Activated CD4-positive, alpha-beta memory T cell treated with anti-CD3 and anti-CD28 coated beads, Interleukin-2, amount 10 ng/mL, durations not matched to agents 7 days and 5 days (primary cell): ENCODE measurements at regions not wholly inside any gene's neighbourhood (a gene's known extent, or its start where the extent isn't known, plus 50 kb on each side); places are given as distances from the start of the nearest gene placed in this dataset.

Experiments used
- CTCF ChIA-PET: fragments of 350-600 bp; sonication (Branson Sonifier 250); formaldehyde crosslinking; loops from one replicate; lab custom pipeline; 2021; ENCODE audit warnings: antibody characterized with exemption, inconsistent platforms; lab: Charles Lee
- POLR2A ChIA-PET: fragments of 350-600 bp; sonication (Branson Sonifier 250); formaldehyde crosslinking; loops from one replicate; lab custom pipeline; 2021; ENCODE audit warnings: antibody characterized with exemption; lab: Charles Lee
- DNase-seq: peaks from one replicate; pipeline ENCODE4 v3.0.0-alpha.2; 2020
- H3K27ac Mint-ChIP-seq: one replicate; pipeline ENCODE4 v1.8.0; 2021; ENCODE audit warnings: mild to moderate bottlenecking, mixed read lengths
- H3K27me3 Mint-ChIP-seq: one replicate; pipeline ENCODE4 v1.8.0; 2021; ENCODE audit warnings: mixed read lengths
- H3K36me3 Mint-ChIP-seq: one replicate; pipeline ENCODE4 v1.8.0; 2021; ENCODE audit warnings: low read depth, mixed read lengths
- H3K4me1 Mint-ChIP-seq: one replicate; pipeline ENCODE4 v1.8.0; 2021; ENCODE audit warnings: mixed read lengths
- H3K4me3 Mint-ChIP-seq: one replicate; pipeline ENCODE4 v1.8.0; 2021; ENCODE audit warnings: mild to moderate bottlenecking, mixed read lengths
- H3K9me3 Mint-ChIP-seq: one replicate; pipeline ENCODE4 v1.8.0; 2021; ENCODE audit warnings: mixed read lengths

DNA sequence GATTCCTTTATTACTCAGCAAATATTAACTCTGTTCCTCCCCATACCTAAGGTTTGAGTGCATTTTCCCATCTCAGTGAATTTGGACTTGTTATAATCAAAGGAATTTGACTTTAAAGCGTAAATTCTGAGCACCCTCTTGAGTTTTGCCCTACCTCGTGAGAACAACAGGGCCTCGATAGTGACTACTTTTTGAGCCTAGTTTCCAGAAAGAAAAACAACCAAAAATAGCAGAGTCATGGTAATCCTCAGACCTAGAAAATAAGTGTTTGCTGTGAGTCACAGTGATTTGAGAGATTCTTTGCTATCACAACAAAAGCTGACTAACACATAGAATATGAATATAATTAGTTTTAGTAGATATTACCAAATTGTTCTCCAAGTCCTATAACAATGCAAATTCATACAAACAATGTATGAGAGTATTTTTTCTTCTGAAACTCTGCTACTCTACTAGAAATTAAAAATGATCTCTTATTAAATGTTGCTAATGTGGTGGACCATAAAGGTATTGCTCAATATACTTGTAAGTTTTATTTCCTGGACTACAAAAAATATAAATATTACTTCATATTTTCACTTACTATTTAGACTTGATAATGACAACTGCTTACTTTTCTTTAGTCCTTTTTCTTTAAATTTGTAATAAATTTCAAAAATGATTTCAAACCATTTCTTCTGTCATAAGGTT, 759.7 kb downstream of the BRINP1 start:
- CTCF ChIA-PET = no interaction called here

DNA sequence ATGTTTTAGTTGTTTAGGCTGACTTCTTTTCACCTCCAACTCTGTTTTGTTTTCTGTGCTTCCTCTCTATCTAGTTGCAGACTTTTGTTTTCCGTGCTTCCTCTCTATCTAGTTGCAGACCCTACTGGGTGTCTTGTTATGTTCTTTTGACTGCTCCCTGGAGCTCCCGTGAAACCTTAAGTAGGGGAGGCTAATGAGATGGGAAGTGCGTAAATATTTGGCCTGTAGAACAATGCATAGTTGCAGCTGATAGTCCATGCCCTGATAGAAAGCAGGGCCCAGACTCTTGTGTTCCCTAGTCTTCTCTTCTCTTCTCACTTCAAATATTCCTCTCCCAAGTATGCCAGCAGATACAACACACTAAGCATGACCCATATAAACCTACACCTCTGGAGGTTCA, 757.0 kb downstream of the BRINP1 start:
- ChIA-PET POLR2A (no interaction called here), CTCF (no interaction called here)
- no peaks in the 10 kb centered on the region for H3K36me3 Mint-ChIP-seq

More for the DNA sequence above, 759.7 kb downstream of the BRINP1 start:
- DNase-seq = no peak
- Mint-ChIP-seq H3K27me3 (no peaks in the 10 kb centered on the region), H3K9me3 (peaks cover under 1% of the 10 kb centered on the region), H3K4me3 (no peak overlapping the region), H3K4me1 (no peaks in the 10 kb centered on the region), H3K36me3 (no peaks in the 10 kb centered on the region), H3K27ac (no peak overlapping the region)
- POLR2A ChIA-PET = no interaction called here

DNA sequence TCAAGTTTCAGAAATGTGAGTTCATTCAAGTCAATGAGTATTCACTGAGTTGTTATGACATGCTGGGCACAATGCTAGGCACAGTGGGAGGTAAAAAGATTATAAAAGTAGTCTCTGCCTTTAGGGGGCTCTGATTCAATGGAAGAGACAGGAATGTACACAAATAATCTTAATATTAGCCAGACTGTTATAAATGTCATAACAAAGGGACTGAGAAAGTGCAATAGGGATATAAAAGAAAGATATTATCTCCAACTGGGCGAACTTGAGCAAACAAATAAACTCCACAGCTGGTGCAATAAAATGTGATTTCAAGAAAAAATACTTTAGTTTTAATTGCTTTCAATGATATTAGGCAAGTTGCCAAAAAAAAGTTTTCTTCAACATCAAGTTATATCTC, 755.2 kb downstream of the BRINP1 start:
- no peak for DNase-seq
- H3K36me3 Mint-ChIP-seq = no peaks in the 10 kb centered on the region
- H3K9me3 Mint-ChIP-seq = peaks cover 3% of the 10 kb centered on the region
- ChIA-PET POLR2A (no interaction called here), CTCF (no interaction called here)
- no peak overlapping the region for H3K4me3 Mint-ChIP-seq
- H3K27me3 Mint-ChIP-seq = no peaks in the 10 kb centered on the region
- H3K4me1 Mint-ChIP-seq = no peaks in the 10 kb centered on the region
- H3K27ac Mint-ChIP-seq = no peak overlapping the region

More for the DNA sequence above, 757.0 kb downstream of the BRINP1 start:
- H3K4me3 Mint-ChIP-seq = no peak overlapping the region
- H3K27ac Mint-ChIP-seq = no peak overlapping the region
- H3K27me3 Mint-ChIP-seq = no peaks in the 10 kb centered on the region
- H3K4me1 Mint-ChIP-seq = no peaks in the 10 kb centered on the region
- DNase-seq = no peak
- peaks cover 3% of the 10 kb centered on the region for H3K9me3 Mint-ChIP-seq

DNA sequence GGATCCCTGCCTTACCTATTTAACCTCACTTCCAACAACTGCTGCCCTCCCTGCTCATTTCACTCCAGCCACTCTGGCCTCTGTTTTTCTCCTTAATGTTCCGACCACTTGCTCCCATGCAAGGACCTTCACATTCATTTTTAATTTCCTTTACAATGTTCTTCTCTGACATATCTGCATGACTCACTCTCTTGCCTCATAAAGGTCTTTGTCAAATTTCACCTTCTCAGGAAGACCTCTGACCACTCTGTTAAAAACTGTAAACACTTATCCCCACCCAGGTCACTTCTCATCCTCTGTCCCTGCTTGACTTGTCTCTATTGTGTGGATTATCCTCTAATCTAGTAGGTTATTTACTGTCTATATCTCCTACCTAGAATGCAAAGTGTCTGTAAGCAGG, 751.2 kb downstream of the BRINP1 start:
- Mint-ChIP-seq H3K27ac (no peak overlapping the region), H3K4me3 (no peak overlapping the region), H3K36me3 (no peaks in the 10 kb centered on the region), H3K9me3 (peaks cover 6% of the 10 kb centered on the region), H3K4me1 (no peaks in the 10 kb centered on the region), H3K27me3 (no peaks in the 10 kb centered on the region)
- ChIA-PET CTCF (no interaction called here), POLR2A (no interaction called here)
- DNase-seq = no peak

DNA sequence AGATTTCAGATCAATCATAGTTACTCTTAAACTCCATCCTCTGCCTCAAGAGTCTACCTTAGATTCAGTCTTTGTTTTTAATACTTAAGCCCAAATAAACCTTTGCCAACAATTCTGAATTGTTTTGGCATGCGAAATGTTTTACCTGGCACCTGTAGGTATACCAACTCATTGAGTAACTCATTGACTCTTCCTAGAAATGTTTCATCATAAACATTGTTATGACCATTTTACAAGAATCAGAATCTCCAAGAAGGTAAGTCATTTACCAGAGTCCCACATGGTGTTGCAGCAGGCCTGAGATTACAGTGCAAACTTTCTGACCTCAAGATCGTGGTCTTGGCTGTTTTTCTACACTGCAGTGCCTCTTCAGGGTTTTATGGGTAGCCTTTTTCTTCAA, 750.4 kb downstream of the BRINP1 start:
- H3K9me3 Mint-ChIP-seq = peaks cover 6% of the 10 kb centered on the region
- CTCF ChIA-PET = no interaction called here
- H3K4me1 Mint-ChIP-seq = no peaks in the 10 kb centered on the region
- H3K36me3 Mint-ChIP-seq = no peaks in the 10 kb centered on the region
- H3K27me3 Mint-ChIP-seq = no peaks in the 10 kb centered on the region
- POLR2A ChIA-PET = no interaction called here
- H3K4me3 Mint-ChIP-seq = no peak overlapping the region
- H3K27ac Mint-ChIP-seq = no peak overlapping the region
- DNase-seq = no peak

DNA sequence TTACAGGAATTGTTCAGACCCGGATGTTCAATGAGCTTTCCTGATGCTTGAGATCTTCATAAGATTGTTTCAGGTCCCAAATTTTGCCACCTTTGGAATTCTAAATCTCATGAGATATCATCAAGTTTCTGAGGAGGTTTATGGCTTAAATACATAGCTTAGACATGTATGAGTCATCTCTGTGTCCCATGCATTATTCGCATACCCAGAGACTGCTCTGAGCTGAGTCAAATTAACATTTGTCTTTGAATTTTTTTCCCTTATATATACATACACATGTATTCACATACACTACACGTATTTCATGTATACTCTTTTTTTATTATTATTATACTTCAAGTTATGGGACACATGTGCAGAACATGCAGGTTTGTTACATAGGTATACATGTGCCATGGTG, 744.6 kb downstream of the BRINP1 start:
- H3K36me3 Mint-ChIP-seq = no peaks in the 10 kb centered on the region
- POLR2A ChIA-PET = no interaction called here
- CTCF ChIA-PET = no interaction called here
- DNase-seq = no peak
- H3K27ac Mint-ChIP-seq = no peak overlapping the region
- H3K27me3 Mint-ChIP-seq = no peaks in the 10 kb centered on the region
- H3K4me3 Mint-ChIP-seq = no peak overlapping the region
- H3K9me3 Mint-ChIP-seq = peaks cover 3% of the 10 kb centered on the region
- no peaks in the 10 kb centered on the region for H3K4me1 Mint-ChIP-seq

DNA sequence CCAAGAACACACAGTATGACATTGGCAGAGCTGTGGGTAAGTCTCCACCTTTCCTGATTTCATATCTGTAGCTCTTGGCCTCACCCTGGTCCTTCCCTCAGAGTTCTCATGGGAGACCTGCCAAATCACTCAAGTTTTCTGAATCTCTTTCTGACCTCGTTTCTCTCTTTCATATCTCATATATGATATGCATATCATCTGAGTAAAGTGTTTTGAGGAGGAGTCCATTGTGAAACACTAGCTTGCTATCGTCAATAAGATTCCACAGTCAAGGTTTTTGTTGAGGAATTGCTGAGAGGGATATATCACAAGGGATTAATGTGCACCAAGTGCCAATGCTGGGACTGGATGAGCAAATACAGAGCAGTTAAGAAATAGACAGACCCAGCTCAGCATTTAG, 739.2 kb downstream of the BRINP1 start:
- ChIA-PET CTCF (no interaction called here), POLR2A (no interaction called here)
- no peaks in the 10 kb centered on the region for H3K4me1 Mint-ChIP-seq

DNA sequence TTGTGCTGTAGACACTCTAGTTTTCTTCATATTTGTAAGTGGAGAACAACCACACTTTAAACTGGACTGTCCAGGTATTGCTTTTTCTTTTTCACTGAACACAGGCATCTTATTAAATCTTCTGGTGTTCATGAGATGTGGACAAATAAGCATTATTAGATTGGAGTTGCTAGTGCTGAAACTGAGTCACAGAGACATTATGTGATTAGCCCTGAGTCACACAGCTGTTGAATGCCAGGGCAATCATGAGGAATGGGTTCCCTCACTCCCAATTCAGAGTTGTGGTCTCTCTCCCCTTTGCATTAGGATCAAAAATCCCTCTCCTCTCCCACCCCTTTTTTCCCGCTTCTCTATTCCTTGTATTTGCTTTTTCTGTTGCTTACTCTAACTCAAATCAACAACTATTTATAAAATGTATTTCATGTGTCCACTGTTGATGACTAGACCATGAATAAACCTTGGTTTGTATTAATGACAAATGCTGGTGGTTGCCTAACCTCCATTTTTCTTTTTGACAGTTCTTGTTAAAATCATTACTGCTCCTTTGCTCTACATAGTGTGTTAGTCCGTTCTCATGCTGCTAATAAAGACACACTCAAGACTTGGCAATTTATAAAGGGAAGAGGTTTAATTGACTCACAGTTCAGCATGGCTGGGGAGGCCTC, 738.2 kb downstream of the BRINP1 start:
- H3K27ac Mint-ChIP-seq = no peak overlapping the region
- POLR2A ChIA-PET = no interaction called here
- no peak for DNase-seq
- H3K4me1 Mint-ChIP-seq = no peaks in the 10 kb centered on the region
- no peaks in the 10 kb centered on the region for H3K27me3 Mint-ChIP-seq
- no peak overlapping the region for H3K4me3 Mint-ChIP-seq
- peaks cover 2% of the 10 kb centered on the region for H3K9me3 Mint-ChIP-seq
- CTCF ChIA-PET = no interaction called here
- H3K36me3 Mint-ChIP-seq = no peaks in the 10 kb centered on the region

More for the DNA sequence above, 739.2 kb downstream of the BRINP1 start:
- H3K4me3 Mint-ChIP-seq = no peak overlapping the region
- H3K9me3 Mint-ChIP-seq = peaks cover 2% of the 10 kb centered on the region
- no peaks in the 10 kb centered on the region for H3K36me3 Mint-ChIP-seq
- H3K27me3 Mint-ChIP-seq = no peaks in the 10 kb centered on the region
- H3K27ac Mint-ChIP-seq = no peak overlapping the region
- no peak for DNase-seq

DNA sequence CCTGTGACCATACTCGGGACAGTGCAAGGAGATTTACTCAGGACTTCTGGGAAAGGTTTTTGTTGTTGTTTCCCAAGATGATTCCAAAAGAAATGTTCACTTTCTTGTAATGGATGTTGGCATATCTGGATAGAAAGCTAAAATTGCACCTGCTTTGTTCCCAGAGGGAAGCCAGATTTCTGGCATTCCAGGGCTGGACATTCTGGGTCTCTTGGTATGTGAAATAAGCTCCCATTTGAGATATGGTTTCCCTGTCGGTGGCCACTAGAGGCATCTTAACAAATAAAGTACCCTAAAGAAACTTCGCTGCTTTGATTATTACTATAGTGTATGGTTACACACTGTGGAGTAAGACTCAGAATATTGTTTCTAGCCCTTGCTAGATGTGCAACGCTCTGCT, 737.3 kb downstream of the BRINP1 start:
- H3K4me1 Mint-ChIP-seq = no peaks in the 10 kb centered on the region
- peaks cover 2% of the 10 kb centered on the region for H3K9me3 Mint-ChIP-seq
- H3K4me3 Mint-ChIP-seq = no peak overlapping the region
- ChIA-PET POLR2A (no interaction called here), CTCF (no interaction called here)
- no peak for DNase-seq
- no peaks in the 10 kb centered on the region for H3K36me3 Mint-ChIP-seq
- no peaks in the 10 kb centered on the region for H3K27me3 Mint-ChIP-seq
- no peak overlapping the region for H3K27ac Mint-ChIP-seq

DNA sequence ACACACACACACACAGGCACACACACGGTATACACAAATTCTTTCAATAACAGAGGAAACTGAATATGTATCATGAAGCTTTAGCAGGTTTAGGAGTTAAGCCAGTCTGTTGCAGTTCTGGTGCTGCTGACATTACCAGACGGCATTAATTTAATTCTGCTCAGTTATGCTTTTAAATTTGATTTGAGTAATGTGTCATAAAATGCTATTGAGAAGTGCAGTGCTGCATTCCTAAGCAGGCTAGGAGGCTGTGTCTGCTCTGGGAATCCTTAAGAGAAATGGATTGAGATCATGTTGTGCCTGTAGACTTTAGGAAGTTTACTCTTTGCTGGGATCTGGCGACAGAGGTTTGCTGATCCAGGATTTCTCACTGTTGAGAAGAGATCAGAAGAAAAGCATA, 733.8 kb downstream of the BRINP1 start:
- Mint-ChIP-seq H3K36me3 (no peaks in the 10 kb centered on the region), H3K4me3 (no peak overlapping the region), H3K27me3 (no peaks in the 10 kb centered on the region), H3K4me1 (no peaks in the 10 kb centered on the region), H3K27ac (no peak overlapping the region), H3K9me3 (peaks cover 6% of the 10 kb centered on the region)
- POLR2A ChIA-PET = no interaction called here
- no peak for DNase-seq
- CTCF ChIA-PET = no interaction called here

DNA sequence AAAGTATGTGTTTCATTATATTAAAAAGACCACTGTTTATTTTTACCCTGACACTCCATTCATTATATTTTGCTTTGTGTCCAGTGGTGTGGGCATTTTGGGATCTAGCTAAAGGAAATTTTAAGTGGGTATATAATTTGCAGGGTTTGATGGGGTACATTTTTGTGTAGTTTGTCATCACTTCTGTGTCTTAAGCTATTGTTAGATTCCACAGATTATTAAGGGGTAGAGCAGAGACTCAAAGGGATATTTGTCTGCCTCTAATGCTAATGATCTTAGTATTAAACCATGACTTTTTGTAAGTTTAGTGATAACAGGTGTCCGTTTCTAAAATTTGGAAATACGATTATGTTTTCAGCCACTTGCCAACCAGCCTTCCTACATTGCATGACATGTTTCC, 731.6 kb downstream of the BRINP1 start:
- ChIA-PET CTCF (no interaction called here), POLR2A (no interaction called here)
- H3K4me3 Mint-ChIP-seq = no peak overlapping the region
- H3K36me3 Mint-ChIP-seq = no peaks in the 10 kb centered on the region
- H3K27ac Mint-ChIP-seq = no peak overlapping the region
- no peaks in the 10 kb centered on the region for H3K27me3 Mint-ChIP-seq
- peaks cover 12% of the 10 kb centered on the region for H3K9me3 Mint-ChIP-seq
- DNase-seq = no peak
- no peaks in the 10 kb centered on the region for H3K4me1 Mint-ChIP-seq

DNA sequence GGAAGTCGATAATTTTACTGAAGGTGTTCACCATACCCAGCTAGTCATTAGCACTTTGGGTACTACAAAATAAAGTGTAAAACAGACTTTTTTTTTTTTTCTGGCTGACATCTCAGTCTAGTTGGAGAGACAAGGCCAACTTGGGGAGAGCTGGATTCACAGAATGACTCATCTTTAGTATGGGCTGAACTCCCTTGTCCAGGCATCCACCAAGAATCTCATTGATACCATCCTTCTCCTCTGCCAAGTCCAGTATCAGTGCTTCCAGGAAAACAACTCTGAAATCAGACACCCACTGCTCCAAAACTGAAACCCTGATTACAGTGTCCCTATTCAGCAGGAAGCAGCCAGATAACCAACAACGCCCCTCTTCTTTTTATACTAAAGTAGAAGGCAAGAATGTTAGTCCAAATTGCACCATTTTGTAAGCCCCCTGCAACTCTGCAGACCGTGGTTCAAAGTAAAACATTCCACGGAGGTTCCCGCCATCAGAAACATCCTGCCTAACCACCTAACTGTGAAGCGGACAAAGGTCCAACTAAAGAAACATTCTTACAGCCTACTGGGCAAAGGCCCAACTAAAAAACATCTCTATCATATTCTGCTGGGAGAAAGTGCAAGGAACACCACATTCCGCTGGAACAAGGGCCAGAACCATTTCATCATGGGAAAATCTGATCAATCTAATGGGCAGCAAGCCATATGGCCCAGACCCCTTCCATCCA, 728.2 kb downstream of the BRINP1 start:
- H3K27me3 Mint-ChIP-seq = no peaks in the 10 kb centered on the region
- ChIA-PET POLR2A (no interaction called here), CTCF (no interaction called here)
- H3K9me3 Mint-ChIP-seq = peaks cover 23% of the 10 kb centered on the region
- no peaks in the 10 kb centered on the region for H3K4me1 Mint-ChIP-seq
- DNase-seq = no peak
- no peak overlapping the region for H3K4me3 Mint-ChIP-seq
- H3K36me3 Mint-ChIP-seq = no peaks in the 10 kb centered on the region
- no peak overlapping the region for H3K27ac Mint-ChIP-seq

DNA sequence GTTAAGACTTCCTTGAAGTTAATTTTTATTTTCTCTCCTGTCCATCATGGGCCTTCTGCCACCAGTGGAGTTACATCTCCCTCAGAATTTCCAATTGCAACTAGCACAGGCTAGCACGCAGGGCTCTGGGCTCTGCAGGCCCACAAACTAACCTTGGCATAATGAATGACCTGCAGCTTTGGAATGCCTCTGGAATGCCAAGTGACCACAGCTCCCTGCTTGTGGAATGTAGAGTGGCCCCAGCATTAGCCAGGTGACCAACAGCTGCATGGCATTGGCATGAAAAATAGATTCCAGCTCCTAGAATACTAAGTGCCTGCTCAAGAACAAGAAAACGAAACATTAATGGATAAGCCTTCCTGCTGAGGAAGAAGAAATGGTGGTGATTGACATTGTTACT, 726.1 kb downstream of the BRINP1 start:
- Mint-ChIP-seq H3K9me3 (peaks cover 25% of the 10 kb centered on the region), H3K4me3 (no peak overlapping the region), H3K27me3 (no peaks in the 10 kb centered on the region), H3K27ac (no peak overlapping the region), H3K36me3 (no peaks in the 10 kb centered on the region), H3K4me1 (no peaks in the 10 kb centered on the region)
- CTCF ChIA-PET = no interaction called here
- DNase-seq = no peak
- POLR2A ChIA-PET = no interaction called here
